ENCODE measurements at regions not wholly inside any gene's neighbourhood (a gene's known extent, or its start where the extent isn't known, plus 50 kb on each side); places are given as distances from the start of the nearest gene placed in this dataset.

GRCh38 chr10:21057989-21058388 is 160.9 kb upstream of the NEBL start:
- H3K4me3 Mint-ChIP-seq (ENCODE audit: unreplicated experiment): no peak overlapping the region
- peaks cover 3% of the 10 kb centered on the region for H3K27me3 Mint-ChIP-seq (ENCODE audit: unreplicated experiment)
- no peak for TF ChIP-seq CTCF (IDR thresholded peaks at IDR 0.05; ENCODE audit: unreplicated experiment)
- no peak for DNase-seq (ENCODE audit: low spot score)
- H3K27ac Mint-ChIP-seq (ENCODE audit: unreplicated experiment): no peak overlapping the region
- no peaks in the 10 kb centered on the region for H3K9me3 Mint-ChIP-seq (ENCODE audit: unreplicated experiment)
- H3K36me3 Mint-ChIP-seq (ENCODE audit: low read depth, unreplicated experiment): no peaks in the 10 kb centered on the region
- no peaks in the 10 kb centered on the region for H3K4me1 Mint-ChIP-seq (ENCODE audit: unreplicated experiment)

GRCh38 chr10:21057436-21057835 is 160.3 kb upstream of the NEBL start:
- TF ChIP-seq CTCF (IDR thresholded peaks at IDR 0.05; ENCODE audit: unreplicated experiment): no peak
- Mint-ChIP-seq H3K27me3 (ENCODE audit: unreplicated experiment) (peaks cover 3% of the 10 kb centered on the region), H3K27ac (ENCODE audit: unreplicated experiment) (no peak overlapping the region), H3K4me1 (ENCODE audit: unreplicated experiment) (no peaks in the 10 kb centered on the region), H3K9me3 (ENCODE audit: unreplicated experiment) (no peaks in the 10 kb centered on the region), H3K36me3 (ENCODE audit: low read depth, unreplicated experiment) (no peaks in the 10 kb centered on the region), H3K4me3 (ENCODE audit: unreplicated experiment) (no peak overlapping the region)
- DNase-seq (ENCODE audit: low spot score): no peak

GRCh38 chr10:21056461-21056860 is 159.3 kb upstream of the NEBL start:
- TF ChIP-seq CTCF (IDR thresholded peaks at IDR 0.05; ENCODE audit: unreplicated experiment): no peak
- Mint-ChIP-seq H3K27me3 (ENCODE audit: unreplicated experiment) (peaks cover 4% of the 10 kb centered on the region), H3K4me3 (ENCODE audit: unreplicated experiment) (no peak overlapping the region), H3K9me3 (ENCODE audit: unreplicated experiment) (no peaks in the 10 kb centered on the region), H3K27ac (ENCODE audit: unreplicated experiment) (no peak overlapping the region), H3K4me1 (ENCODE audit: unreplicated experiment) (no peaks in the 10 kb centered on the region), H3K36me3 (ENCODE audit: low read depth, unreplicated experiment) (no peaks in the 10 kb centered on the region)
- no peak for DNase-seq (ENCODE audit: low spot score)

- no peak for DNase-seq (ENCODE audit: low spot score)
- peaks cover 2% of the 10 kb centered on the region for H3K27me3 Mint-ChIP-seq (ENCODE audit: unreplicated experiment)
- no peak for TF ChIP-seq CTCF (IDR thresholded peaks at IDR 0.05; ENCODE audit: unreplicated experiment)
- H3K4me1 Mint-ChIP-seq (ENCODE audit: unreplicated experiment): no peaks in the 10 kb centered on the region
- no peaks in the 10 kb centered on the region for H3K9me3 Mint-ChIP-seq (ENCODE audit: unreplicated experiment)
- no peaks in the 10 kb centered on the region for H3K36me3 Mint-ChIP-seq (ENCODE audit: low read depth, unreplicated experiment)
- no peak overlapping the region for H3K27ac Mint-ChIP-seq (ENCODE audit: unreplicated experiment)
- no peak overlapping the region for H3K4me3 Mint-ChIP-seq (ENCODE audit: unreplicated experiment)
Observed at GRCh38 chr10:21055339-21056135, 158.4 kb upstream of the NEBL start.

GRCh38 chr10:21053953-21054690 is 157.0 kb upstream of the NEBL start:
- Mint-ChIP-seq H3K27me3 (ENCODE audit: unreplicated experiment) (peaks cover 1% of the 10 kb centered on the region), H3K4me3 (ENCODE audit: unreplicated experiment) (no peak overlapping the region), H3K36me3 (ENCODE audit: low read depth, unreplicated experiment) (no peaks in the 10 kb centered on the region), H3K27ac (ENCODE audit: unreplicated experiment) (no peak overlapping the region), H3K9me3 (ENCODE audit: unreplicated experiment) (no peaks in the 10 kb centered on the region), H3K4me1 (ENCODE audit: unreplicated experiment) (no peaks in the 10 kb centered on the region)
- TF ChIP-seq CTCF (IDR thresholded peaks at IDR 0.05; ENCODE audit: unreplicated experiment): no peak
- DNase-seq (ENCODE audit: low spot score): no peak
